Urinary bladder (tissue), 3 donors: ENCODE measurements at regions not wholly inside any gene's neighbourhood (a gene's known extent, or its start where the extent isn't known, plus 50 kb on each side); places are given as distances from the start of the nearest gene placed in this dataset.
"Not testable (repeated sequence)": the region's sequence is repeated elsewhere in the genome, so short reads cannot be mapped to it uniquely, and the experiment has no call there.

Source experiments
- DNase-seq: peaks from one replicate; pipeline ENCODE4 v3.0.0-alpha.2; 2015; ENCODE audit errors: extremely low spot score
- H3K27ac ChIP-seq: one replicate; pipeline ENCODE4 v1.5.1; 2013; ENCODE audit warnings: low read depth, mild to moderate bottlenecking, moderate library complexity
- H3K36me3 ChIP-seq: one replicate; pipeline ENCODE4 v1.6.1; 2013; ENCODE audit warnings: mild to moderate bottlenecking, moderate library complexity; ENCODE audit not compliant: insufficient read depth
- H3K4me1 ChIP-seq: one replicate; pipeline ENCODE4 v1.6.1; 2013; ENCODE audit warnings: mild to moderate bottlenecking, moderate library complexity; ENCODE audit not compliant: insufficient read depth
- H3K4me3 ChIP-seq: one replicate; pipeline ENCODE4 v1.5.1; 2013; ENCODE audit warnings: low read depth, low read length
- WGBS: extraction: QIAGEN DNeasy Blood & Tissue Kit; methylation state at CpG from one replicate; pipeline ENCODE4 v1.1.7; 2013; 5-methylcytosine and 5-hydroxymethylcytosine counted together
- donor health status: healthy with polysubstance abuse.
- donor health status: healthy.

GRCh38 chr6:15741405-15741804 lies 78.6 kb upstream of the DTNBP1 start:
- no peak for DNase-seq
- H3K27ac ChIP-seq: no peak overlapping the region

GRCh38 chr6:15739867-15740266 lies 77.0 kb upstream of the DTNBP1 start:
- no peak for DNase-seq
- Histone ChIP-seq H3K36me3 (no peaks in the 10 kb centered on the region), H3K4me1 (no peaks in the 10 kb centered on the region), H3K4me3 (no peak overlapping the region), H3K27ac (no peak overlapping the region)
- 90% methylated on average over 3 of the region's 3 CpGs for WGBS

More at GRCh38 chr6:15741405-15741804, 78.6 kb upstream of the DTNBP1 start:
- H3K36me3 ChIP-seq: no peaks in the 10 kb centered on the region
- H3K4me1 ChIP-seq: no peaks in the 10 kb centered on the region
- H3K4me3 ChIP-seq: no peak overlapping the region

- no peaks in the 10 kb centered on the region for H3K4me1 ChIP-seq
- no peaks in the 10 kb centered on the region for H3K36me3 ChIP-seq
- H3K27ac ChIP-seq: no peak overlapping the region
- DNase-seq: no peak
- WGBS: 63% methylated on average over 2 of the region's 2 CpGs
- H3K4me3 ChIP-seq: no peak overlapping the region
Measured at GRCh38 chr6:15739353-15739752, 76.5 kb upstream of the DTNBP1 start.

DNA sequence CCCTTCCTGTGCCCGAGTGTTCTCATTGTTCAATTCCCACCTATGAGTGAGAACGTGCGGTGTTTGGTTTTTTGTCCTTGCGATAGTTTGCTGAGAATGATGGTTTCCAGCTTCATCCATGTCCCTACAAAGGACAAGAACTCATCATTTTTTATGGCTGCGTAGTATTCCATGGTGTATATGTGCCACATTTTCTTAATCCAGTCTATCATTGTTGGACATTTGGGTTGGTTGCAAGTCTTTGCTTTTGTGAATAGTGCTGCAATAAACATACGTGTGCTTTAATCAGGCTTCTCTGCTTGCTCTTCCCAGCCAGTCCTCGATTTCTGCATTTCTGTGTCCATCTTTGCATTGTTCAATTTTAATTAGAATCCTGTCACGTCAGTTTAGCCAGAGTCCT lies 75.4 kb upstream of the DTNBP1 start:
- not testable (repeated sequence) for H3K4me1 ChIP-seq, H3K36me3 ChIP-seq, H3K4me3 ChIP-seq, H3K27ac ChIP-seq, DNase-seq
- 82% methylated on average over 8 of the region's 8 CpGs for WGBS

GRCh38 chr6:15736297-15736696 lies 73.5 kb upstream of the DTNBP1 start:
- no peaks in the 10 kb centered on the region for H3K4me1 ChIP-seq
- no peaks in the 10 kb centered on the region for H3K36me3 ChIP-seq
- no peak for DNase-seq
- no peak overlapping the region for H3K27ac ChIP-seq
- H3K4me3 ChIP-seq: no peak overlapping the region
- 86% methylated on average over 3 of the region's 3 CpGs for WGBS

DNA sequence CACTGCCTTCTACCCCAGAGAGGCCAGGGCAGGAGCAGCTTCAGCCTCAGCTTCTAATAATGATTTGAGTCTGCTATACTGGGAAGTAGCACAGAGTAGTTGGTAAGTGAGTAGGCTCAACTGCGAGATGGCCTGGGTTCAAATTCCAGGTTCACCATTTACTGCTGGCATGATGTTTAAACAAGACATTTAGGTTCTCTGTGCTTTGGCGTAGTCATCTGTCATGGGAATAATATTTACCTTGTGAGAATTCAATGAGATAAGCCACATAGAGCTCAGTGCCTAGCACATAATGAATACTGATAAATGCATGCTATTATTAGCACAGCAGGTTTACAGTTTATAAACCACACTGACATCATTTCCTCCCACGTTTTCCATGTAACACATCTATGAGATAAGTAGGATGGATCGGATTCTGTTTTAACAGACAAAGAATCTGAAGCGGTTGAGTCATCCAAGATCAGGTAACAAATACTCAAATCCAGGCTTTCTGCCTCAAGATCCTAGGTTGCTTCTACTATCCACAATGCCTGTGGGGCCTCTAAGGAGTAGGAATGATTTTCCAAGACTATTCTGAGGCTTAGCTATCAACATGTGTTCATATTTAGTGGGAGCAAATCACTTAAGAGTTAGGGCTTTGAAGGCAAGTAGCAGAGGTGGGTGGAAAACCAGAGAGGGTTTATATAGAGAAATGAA lies 72.9 kb upstream of the DTNBP1 start:
- H3K4me3 ChIP-seq: no peak overlapping the region
- no peak overlapping the region for H3K27ac ChIP-seq
- no peak for DNase-seq
- no peaks in the 10 kb centered on the region for H3K36me3 ChIP-seq
- no peaks in the 10 kb centered on the region for H3K4me1 ChIP-seq
- 28% methylated on average over 5 of the region's 5 CpGs for whole genome bisulfite sequencing

DNA sequence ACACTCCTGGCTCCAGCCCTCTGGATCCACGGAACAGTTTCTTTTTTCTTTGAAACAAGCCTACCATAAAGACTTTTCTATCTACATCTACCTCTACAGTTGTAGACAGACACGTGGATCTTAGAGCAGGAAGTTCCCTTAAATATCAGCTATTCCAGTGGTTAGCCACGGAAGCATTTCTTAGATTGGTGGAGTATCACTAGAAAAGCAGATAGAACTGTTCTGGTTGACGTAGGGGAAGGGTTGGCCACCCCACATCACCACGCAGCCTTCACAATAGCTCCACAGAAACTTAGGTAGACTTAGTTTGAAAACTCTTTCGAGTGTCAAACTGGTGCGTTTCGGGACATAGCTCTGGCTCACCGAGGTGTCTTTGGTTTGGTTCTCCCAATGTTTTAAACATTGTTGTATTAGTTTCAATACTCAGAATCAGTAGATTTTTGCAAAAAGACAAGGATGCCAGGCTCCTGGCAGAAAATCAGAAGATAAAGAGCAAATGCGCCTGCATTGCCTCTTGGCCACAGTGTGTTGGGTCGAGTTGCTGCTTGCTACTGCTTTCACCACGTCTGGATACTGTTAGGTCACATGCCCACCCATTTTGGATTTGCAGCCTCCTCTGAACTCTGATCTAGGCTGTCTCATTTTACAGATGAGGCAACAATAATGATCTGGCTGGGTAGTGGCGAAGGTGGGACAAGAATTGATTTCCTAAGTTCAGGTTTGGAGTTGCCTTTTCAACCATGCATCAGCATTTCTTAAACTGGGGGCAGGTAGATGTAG lies 71.5 kb upstream of the DTNBP1 start:
- no peak overlapping the region for H3K27ac ChIP-seq
- no peak overlapping the region for H3K4me3 ChIP-seq
- no peaks in the 10 kb centered on the region for H3K36me3 ChIP-seq
- DNase-seq: no peak
- WGBS: 82% methylated on average over 13 of the region's 13 CpGs
- no peaks in the 10 kb centered on the region for H3K4me1 ChIP-seq

GRCh38 chr6:15730922-15731321 lies 68.1 kb upstream of the DTNBP1 start:
- no peaks in the 10 kb centered on the region for H3K36me3 ChIP-seq
- 94% methylated on average over 4 of the region's 4 CpGs for WGBS
- no peak overlapping the region for H3K4me3 ChIP-seq
- DNase-seq: no peak
- H3K4me1 ChIP-seq: no peaks in the 10 kb centered on the region
- H3K27ac ChIP-seq: no peak overlapping the region

GRCh38 chr6:15730442-15730841 lies 67.6 kb upstream of the DTNBP1 start:
- Histone ChIP-seq H3K27ac (no peak overlapping the region), H3K4me1 (no peaks in the 10 kb centered on the region), H3K4me3 (no peak overlapping the region), H3K36me3 (no peaks in the 10 kb centered on the region)
- no peak for DNase-seq
- 91% methylated on average over 6 of the region's 6 CpGs for WGBS

GRCh38 chr6:15722731-15723130 lies 59.9 kb upstream of the DTNBP1 start:
- 94% methylated on average over 2 of the region's 2 CpGs for WGBS
- Histone ChIP-seq H3K4me3 (no peak overlapping the region), H3K36me3 (no peaks in the 10 kb centered on the region), H3K4me1 (no peaks in the 10 kb centered on the region), H3K27ac (no peak overlapping the region)
- DNase-seq: no peak

DNA sequence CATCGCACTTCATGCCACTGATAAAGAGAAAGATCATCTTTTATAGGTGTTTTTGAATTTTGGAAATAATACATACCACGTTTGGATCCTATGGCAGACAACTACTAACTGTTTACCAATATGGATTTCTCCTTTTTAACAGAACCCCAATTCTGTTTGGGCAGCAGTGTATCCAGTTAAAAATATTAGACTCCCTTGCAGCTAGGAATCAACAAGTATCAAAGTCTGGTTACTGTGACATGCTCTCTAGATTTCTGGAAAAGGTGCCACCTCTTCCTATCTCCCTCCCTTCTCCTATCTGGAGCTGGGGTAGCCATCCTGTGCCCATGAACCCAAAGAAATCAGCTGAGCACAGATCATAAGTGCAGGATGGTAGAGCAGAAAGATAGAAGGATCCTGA lies 54.1 kb upstream of the DTNBP1 start:
- 92% methylated on average over 2 of the region's 2 CpGs for whole genome bisulfite sequencing
- Histone ChIP-seq H3K36me3 (no peaks in the 10 kb centered on the region), H3K4me1 (no peaks in the 10 kb centered on the region), H3K4me3 (no peak overlapping the region), H3K27ac (no peak overlapping the region)
- no peak for DNase-seq

DNA sequence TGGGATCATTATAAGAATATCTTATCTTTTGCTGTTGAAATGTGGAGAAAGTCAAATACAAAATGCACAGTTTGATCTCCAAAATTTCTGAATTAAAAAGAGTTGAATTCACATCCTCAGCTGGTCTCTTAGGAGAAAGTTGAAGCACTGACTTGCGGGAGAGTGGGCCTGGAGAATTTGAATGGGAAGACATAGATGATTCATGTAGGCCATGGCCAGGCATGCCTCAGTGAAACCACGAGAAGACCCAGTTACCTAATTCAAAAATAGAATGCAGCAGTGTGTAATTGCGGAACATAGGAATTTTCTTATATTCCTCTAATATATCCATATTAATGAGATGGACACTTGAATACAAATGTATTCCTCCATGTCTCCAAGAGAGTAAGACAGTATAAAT lies 53.0 kb upstream of the DTNBP1 start:
- no peaks in the 10 kb centered on the region for H3K36me3 ChIP-seq
- H3K4me3 ChIP-seq: no peak overlapping the region
- WGBS: 96% methylated on average over 3 of the region's 3 CpGs
- H3K4me1 ChIP-seq: no peaks in the 10 kb centered on the region
- no peak overlapping the region for H3K27ac ChIP-seq
- no peak for DNase-seq

DNA sequence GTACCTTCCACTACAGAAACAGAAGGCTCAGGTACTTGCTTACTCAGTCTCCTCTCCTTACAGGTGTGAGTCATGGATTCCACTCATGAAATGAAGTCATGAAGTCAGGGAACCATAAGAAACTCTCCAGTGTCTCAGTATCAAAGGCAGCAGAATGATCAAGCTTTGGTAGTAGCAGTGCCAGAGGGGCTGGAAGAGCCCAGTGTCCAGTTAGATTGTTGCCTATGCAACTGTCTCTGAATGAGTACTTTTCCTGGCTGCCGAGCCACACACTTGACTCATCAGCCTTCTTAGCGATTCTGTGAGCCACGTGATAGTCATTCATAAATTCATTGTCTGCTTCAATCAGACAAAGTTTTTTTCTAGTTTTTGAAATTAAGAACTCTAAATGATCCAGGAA lies 52.2 kb upstream of the DTNBP1 start:
- no peaks in the 10 kb centered on the region for H3K4me1 ChIP-seq
- no peaks in the 10 kb centered on the region for H3K36me3 ChIP-seq
- WGBS: 91% methylated on average over 3 of the region's 3 CpGs
- no peak overlapping the region for H3K4me3 ChIP-seq
- no peak overlapping the region for H3K27ac ChIP-seq
- no peak for DNase-seq

GRCh38 chr6:15714658-15715057 lies 51.8 kb upstream of the DTNBP1 start:
- Histone ChIP-seq H3K36me3 (no peaks in the 10 kb centered on the region), H3K4me3 (no peak overlapping the region), H3K4me1 (no peaks in the 10 kb centered on the region), H3K27ac (no peak overlapping the region)
- WGBS: 97% methylated on average over 2 of the region's 2 CpGs
- no peak for DNase-seq
